Neural cell (in vitro differentiated cells): ENCODE measurements at regions not wholly inside any gene's neighbourhood (a gene's known extent, or its start where the extent isn't known, plus 50 kb on each side); places are given as distances from the start of the nearest gene placed in this dataset.

Experiments
- H2AFZ ChIP-seq: fragments of 200-600, 300-800 bp; sonication (generic), shearing (Covaris generic); 2 replicates; pipeline ENCODE4 v1.6.0; 2014; ENCODE audit warnings: low read depth, mild to moderate bottlenecking, antibody characterized with exemption, low read length, moderate library complexity
- H3F3A ChIP-seq: fragments of 200-600 bp; shearing (Covaris generic); 2 replicates; pipeline ENCODE4 v1.6.1; 2016; ENCODE audit warnings: mild to moderate bottlenecking, moderate library complexity, mixed read lengths, antibody characterized with exemption, low read length; ENCODE audit not compliant: insufficient read depth, poor library complexity, severe bottlenecking
- H3K27ac ChIP-seq: fragments of 200-600, 300-800 bp; sonication (generic), shearing (Covaris generic); 2 replicates; pipeline ENCODE4 v1.5.1; 2014; ENCODE audit warnings: mild to moderate bottlenecking, low read length, moderate library complexity
- H3K27me3 ChIP-seq: fragments of 300-800, 200-600 bp; sonication (generic), shearing (Covaris generic); 2 replicates; pipeline ENCODE4 v1.6.0; 2014; ENCODE audit warnings: mild to moderate bottlenecking, low read depth, low read length, moderate library complexity; ENCODE audit not compliant: insufficient read depth
- H3K36me3 ChIP-seq: fragments of 300-800, 200-600 bp; sonication (generic), shearing (Covaris generic); 2 replicates; pipeline ENCODE4 v1.5.1; 2014; ENCODE audit warnings: mild to moderate bottlenecking, antibody characterized with exemption, low read length, moderate library complexity; ENCODE audit not compliant: insufficient read depth
- H3K4me2 ChIP-seq: fragments of 300-800, 200-600 bp; sonication (generic), shearing (Covaris generic); 2 replicates; pipeline ENCODE4 v1.6.0; 2014; ENCODE audit warnings: mild to moderate bottlenecking, low read length
- H3K4me3 ChIP-seq: fragments of 300-800, 200-600 bp; sonication (generic), shearing (Covaris generic); 2 replicates; pipeline ENCODE4 v1.5.1; 2014; ENCODE audit warnings: mild to moderate bottlenecking, low read length, moderate library complexity
- H3K79me2 ChIP-seq: fragments of 200-600 bp; shearing (Covaris generic); replicated peaks from 2 replicates; pipeline ENCODE4 v1.6.0; 2014; ENCODE audit warnings: mild to moderate bottlenecking, low read length, moderate library complexity; ENCODE audit not compliant: insufficient read depth
- H3K9ac ChIP-seq: fragments of 300-800, 200-600 bp; sonication (generic), shearing (Covaris generic); 2 replicates; pipeline ENCODE4 v1.6.1; 2016; ENCODE audit warnings: mild to moderate bottlenecking, low read length, mixed read lengths
- H3K9me2 ChIP-seq: fragments of 200-600 bp; shearing (Covaris generic); 2 replicates; pipeline ENCODE4 v1.6.1; 2016; ENCODE audit warnings: mild to moderate bottlenecking, low read length, mixed read lengths; ENCODE audit not compliant: insufficient read depth
- H3K9me3 ChIP-seq: fragments of 200-600, 300-800 bp; sonication (generic), shearing (Covaris generic); 2 replicates; pipeline ENCODE4 v1.6.1; 2016; ENCODE audit warnings: mild to moderate bottlenecking, mixed run types, low read length, moderate library complexity, mixed read lengths
- H4K20me1 ChIP-seq: fragments of 200-600 bp; shearing (Covaris generic); 2 replicates; pipeline ENCODE4 v1.6.1; 2016; ENCODE audit warnings: mild to moderate bottlenecking, mixed run types; ENCODE audit not compliant: insufficient read depth
- CTCF ChIP-seq: fragments of 450-650 bp; IDR thresholded peaks from 2 replicates; pipeline ENCODE4 v1.5.1; 2014; ENCODE audit warnings: antibody characterized with exemption, mild to moderate bottlenecking, moderate library complexity; ENCODE audit not compliant: poor library complexity, severe bottlenecking
- EP300 ChIP-seq: fragments of 450-650 bp; conservative IDR thresholded peaks from 2 replicates; pipeline ENCODE4 v1.6.1; 2014; ENCODE audit warnings: antibody characterized with exemption, mild to moderate bottlenecking, moderate library complexity; ENCODE audit not compliant: poor library complexity, severe bottlenecking
- EZH2 ChIP-seq: fragments of 200-600, 300-800 bp; shearing (Covaris generic), sonication (generic); IDR thresholded peaks from 2 replicates; pipeline ENCODE4 v1.6.1; 2014; ENCODE audit warnings: antibody characterized with exemption, low read length, borderline replicate concordance, mild to moderate bottlenecking; ENCODE audit not compliant: insufficient read depth, poor library complexity, severe bottlenecking
- MXI1 ChIP-seq: fragments of 450-650 bp; conservative IDR thresholded peaks from 2 replicates; pipeline ENCODE4 v1.6.1; 2014; ENCODE audit warnings: antibody characterized with exemption, mild to moderate bottlenecking; ENCODE audit not compliant: poor library complexity, severe bottlenecking
- POLR2AphosphoS5 ChIP-seq: IDR thresholded peaks from 2 replicates; pipeline ENCODE4 v1.6.1; 2012
- RAD21 ChIP-seq: fragments of 450-650 bp; conservative IDR thresholded peaks from 2 replicates; pipeline ENCODE4 v1.6.1; 2014; ENCODE audit warnings: antibody characterized with exemption, mild to moderate bottlenecking, moderate library complexity
- REST ChIP-seq: IDR thresholded peaks from 2 replicates; pipeline ENCODE4 v1.6.1; 2012; ENCODE audit warnings: borderline replicate concordance
- SMC3 ChIP-seq: fragments of 450-650 bp; conservative IDR thresholded peaks from 2 replicates; pipeline ENCODE4 v1.6.1; 2014; ENCODE audit warnings: antibody characterized with exemption, mild to moderate bottlenecking, moderate library complexity; ENCODE audit not compliant: poor library complexity
- TAF1 ChIP-seq: IDR thresholded peaks from 2 replicates; pipeline ENCODE4 v1.6.1; 2012; ENCODE audit warnings: low read depth

- no peaks in the 10 kb centered on the region for H3K9me2 ChIP-seq
- no peak overlapping the region for H3K9ac ChIP-seq
- no peaks in the 10 kb centered on the region for H3K36me3 ChIP-seq
- TF ChIP-seq REST (no peak), CTCF (no peak), POLR2AphosphoS5 (no peak), SMC3 (no peak), EZH2 (no peak), MXI1 (no peak), RAD21 (no peak), TAF1 (no peak), EP300 (no peak)
- H3K4me2 ChIP-seq, result no peak overlapping the region
- H3K27me3 ChIP-seq, result no peaks in the 10 kb centered on the region
- no peaks in the 10 kb centered on the region for H3K9me3 ChIP-seq
- no peak overlapping the region for H3K27ac ChIP-seq
- no peaks in the 10 kb centered on the region for H3F3A ChIP-seq
- no peaks in the 10 kb centered on the region for H4K20me1 ChIP-seq
- no peaks in the 10 kb centered on the region for H3K79me2 ChIP-seq
- H3K4me3 ChIP-seq, result no peak overlapping the region
- H2AFZ ChIP-seq, result no peak overlapping the region
Measured at GRCh38 chr22:34973016-34973415, 92.9 kb upstream of the ISX start.

- Histone ChIP-seq H3K4me3 (no peak overlapping the region), H4K20me1 (no peaks in the 10 kb centered on the region), H3K9ac (no peak overlapping the region), H3K9me3 (no peaks in the 10 kb centered on the region), H3K36me3 (no peaks in the 10 kb centered on the region), H2AFZ (no peak overlapping the region), H3K27ac (no peak overlapping the region), H3K4me2 (no peak overlapping the region), H3K79me2 (no peaks in the 10 kb centered on the region), H3K27me3 (no peaks in the 10 kb centered on the region), H3K9me2 (no peaks in the 10 kb centered on the region), H3F3A (no peaks in the 10 kb centered on the region)
- TF ChIP-seq SMC3 (no peak), EZH2 (no peak), REST (no peak)
Measured at GRCh38 chr22:34973926-34974325, 92.0 kb upstream of the ISX start.
